ENCODE measurements at regions not wholly inside any gene's neighbourhood (a gene's known extent, or its start where the extent isn't known, plus 50 kb on each side); places are given as distances from the start of the nearest gene placed in this dataset.

- H2AFZ ChIP-seq (ENCODE audit: low read depth): no peak overlapping the region
- H3K4me3 ChIP-seq (ENCODE audit: low read depth in 2 of 2, low read length in 1 of 2): no peak overlapping the region
- ChIA-PET POLR2A (no interaction called here), CTCF (no interaction called here)
- H4K20me1 ChIP-seq (ENCODE audit: insufficient read depth): no peaks in the 10 kb centered on the region
- no peak overlapping the region for H3K9ac ChIP-seq
- H3K27ac ChIP-seq (ENCODE audit: low read depth in 2 of 2, low read length in 1 of 2): no peak overlapping the region
- H3F3A ChIP-seq (replicated peaks; ENCODE audit: insufficient read depth): no peaks in the 10 kb centered on the region
- no peak overlapping the region for H3K4me2 ChIP-seq
- no peaks in the 10 kb centered on the region for H3K4me1 ChIP-seq (ENCODE audit: control insufficient read depth in 1 of 2, insufficient read depth in 2 of 2, low read depth in 1 of 2, low read length in 1 of 2)
- no peaks in the 10 kb centered on the region for H3K9me3 ChIP-seq
- no peaks in the 10 kb centered on the region for H3K9me2 ChIP-seq
- TF ChIP-seq IRF3 (IDR thresholded peaks at IDR 0.05; ENCODE audit: low read depth, low read length) (no peak), TEAD4 (IDR thresholded peaks at IDR 0.05; ENCODE audit: borderline replicate concordance, insufficient read depth) (no peak), TAF1 (IDR thresholded peaks at IDR 0.05; ENCODE audit: borderline replicate concordance, low read depth, low read length) (no peak), FOXM1 (IDR thresholded peaks at IDR 0.05; ENCODE audit: low read depth) (no peak), POLR2AphosphoS5 (IDR thresholded peaks at IDR 0.05; ENCODE audit: low read depth, low read length) (no peak), USF1 (IDR thresholded peaks at IDR 0.05; ENCODE audit: borderline replicate concordance, low read depth) (no peak), YY1 (IDR thresholded peaks at IDR 0.05; ENCODE audit: low read depth) (no peak), EP300 (IDR thresholded peaks at IDR 0.05; ENCODE audit: borderline replicate concordance in 1 of 2, low read depth in 1 of 2, low read length in 1 of 2) (no peak), RFX5 (IDR thresholded peaks at IDR 0.05; ENCODE audit: low read length) (no peak), ZBTB33 (IDR thresholded peaks at IDR 0.05; ENCODE audit: borderline replicate concordance, low read depth) (no peak), MXI1 (IDR thresholded peaks at IDR 0.05; ENCODE audit: low read depth, low read length) (no peak), MEF2A (IDR thresholded peaks at IDR 0.05; ENCODE audit: borderline replicate concordance, low read depth) (no peak), RAD21 (IDR thresholded peaks at IDR 0.05; ENCODE audit: low read length) (no peak), NRF1 (IDR thresholded peaks at IDR 0.05; ENCODE audit: low read depth, low read length) (no peak), FOSL2 (IDR thresholded peaks at IDR 0.05; ENCODE audit: borderline replicate concordance, low read depth) (no peak), CHD2 (IDR thresholded peaks at IDR 0.05; ENCODE audit: low read length, partially characterized antibody) (no peak), JUND (IDR thresholded peaks at IDR 0.05) (no peak)
- H3K79me2 ChIP-seq (ENCODE audit: insufficient read depth): no peaks in the 10 kb centered on the region
- DNase-seq: no peak
- H3K36me3 ChIP-seq (replicated peaks in 1 of 2; ENCODE audit: control insufficient read depth in 1 of 2, insufficient read depth in 2 of 2, low read length in 1 of 2): no peaks in the 10 kb centered on the region
- no peaks in the 10 kb centered on the region for H3K27me3 ChIP-seq (ENCODE audit: insufficient read depth)
These were observed 658.9 kb upstream of the NXPH2 start for GRCh38 chr2:139439100-139439499.

Measured in SK-N-SH (cell line).